Ammon's horn (tissue), 1 donor: ENCODE measurements at regions not wholly inside any gene's neighbourhood (a gene's known extent, or its start where the extent isn't known, plus 50 kb on each side); places are given as distances from the start of the nearest gene placed in this dataset.
"Not testable (repeated sequence)": the region's sequence is repeated elsewhere in the genome, so short reads cannot be mapped to it uniquely, and the experiment has no call there.

ENCODE experiments used
- DNase-seq: peaks from one replicate; pipeline ENCODE4 v3.0.0-alpha.2; 2016; ENCODE audit warnings: low spot score

- DNase-seq: no peak
Measured at GRCh38 chr3:197368821-197369220, 70.4 kb upstream of the DLG1 start.

GRCh38 chr3:197368330-197368729, 69.9 kb upstream of the DLG1 start:
- no peak for DNase-seq

- DNase-seq: peak; percentile 51
Measured at GRCh38 chr3:197367081-197367780, 68.8 kb upstream of the DLG1 start.

GRCh38 chr3:197366301-197367044, 68.1 kb upstream of the DLG1 start:
- no peak for DNase-seq

GRCh38 chr3:197365586-197365985, 67.2 kb upstream of the DLG1 start:
- DNase-seq: no peak

- no peak for DNase-seq
Measured at GRCh38 chr3:197364410-197365071, 66.1 kb upstream of the DLG1 start.

GRCh38 chr3:197363553-197364409, 65.4 kb upstream of the DLG1 start:
- no peak for DNase-seq

- DNase-seq: no peak
Measured at GRCh38 chr3:197362081-197362480, 63.7 kb upstream of the DLG1 start.

- not testable (repeated sequence) for DNase-seq
Measured at GRCh38 chr3:197360095-197360494, 61.7 kb upstream of the DLG1 start.

GRCh38 chr3:197359476-197359875, 61.1 kb upstream of the DLG1 start:
- DNase-seq: not testable (repeated sequence)

GRCh38 chr3:197356741-197357140, 58.3 kb upstream of the DLG1 start:
- DNase-seq: no peak

GRCh38 chr3:197356275-197356674, 57.9 kb upstream of the DLG1 start:
- DNase-seq: peak; percentile 68

- no peak for DNase-seq
Measured at GRCh38 chr3:197355713-197356112, 57.3 kb upstream of the DLG1 start.

GRCh38 chr3:197354568-197355001, 56.2 kb upstream of the DLG1 start:
- peak; percentile 44 for DNase-seq

- no peak for DNase-seq
Measured at GRCh38 chr3:197353867-197354567, 55.6 kb upstream of the DLG1 start.

GRCh38 chr3:197353001-197353866, 54.8 kb upstream of the DLG1 start:
- DNase-seq: no peak

GRCh38 chr3:197352382-197352781, 54.0 kb upstream of the DLG1 start:
- DNase-seq: no peak

- no peak for DNase-seq
Measured at GRCh38 chr3:197350446-197350845, 52.0 kb upstream of the DLG1 start.

- DNase-seq: no peak
Measured at GRCh38 chr3:197349368-197349767, 51.0 kb upstream of the DLG1 start.
